ENCODE measurements at regions not wholly inside any gene's neighbourhood (a gene's known extent, or its start where the extent isn't known, plus 50 kb on each side); places are given as distances from the start of the nearest gene placed in this dataset.

DNA sequence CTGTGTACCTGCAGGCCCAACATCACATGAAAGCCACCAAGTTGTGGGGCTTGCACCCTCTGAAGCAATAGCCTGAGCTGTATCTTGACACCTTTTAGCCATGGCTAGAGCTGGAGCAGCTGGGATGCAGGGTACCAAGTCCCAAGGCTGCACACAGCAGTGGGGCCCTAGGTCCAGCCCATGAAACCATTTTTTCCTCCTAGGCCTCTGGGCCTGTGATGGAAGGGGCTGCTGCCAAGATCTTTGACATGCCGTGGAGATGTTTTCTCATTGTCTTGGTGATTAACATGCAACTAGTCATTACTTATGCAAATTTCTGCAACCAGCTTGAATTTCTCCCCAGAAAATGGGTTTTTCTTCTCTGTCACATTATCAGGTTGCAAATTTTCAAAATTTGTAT is 387.2 kb upstream of the RIOK2 start:
- TF ChIP-seq, protein P1, sequence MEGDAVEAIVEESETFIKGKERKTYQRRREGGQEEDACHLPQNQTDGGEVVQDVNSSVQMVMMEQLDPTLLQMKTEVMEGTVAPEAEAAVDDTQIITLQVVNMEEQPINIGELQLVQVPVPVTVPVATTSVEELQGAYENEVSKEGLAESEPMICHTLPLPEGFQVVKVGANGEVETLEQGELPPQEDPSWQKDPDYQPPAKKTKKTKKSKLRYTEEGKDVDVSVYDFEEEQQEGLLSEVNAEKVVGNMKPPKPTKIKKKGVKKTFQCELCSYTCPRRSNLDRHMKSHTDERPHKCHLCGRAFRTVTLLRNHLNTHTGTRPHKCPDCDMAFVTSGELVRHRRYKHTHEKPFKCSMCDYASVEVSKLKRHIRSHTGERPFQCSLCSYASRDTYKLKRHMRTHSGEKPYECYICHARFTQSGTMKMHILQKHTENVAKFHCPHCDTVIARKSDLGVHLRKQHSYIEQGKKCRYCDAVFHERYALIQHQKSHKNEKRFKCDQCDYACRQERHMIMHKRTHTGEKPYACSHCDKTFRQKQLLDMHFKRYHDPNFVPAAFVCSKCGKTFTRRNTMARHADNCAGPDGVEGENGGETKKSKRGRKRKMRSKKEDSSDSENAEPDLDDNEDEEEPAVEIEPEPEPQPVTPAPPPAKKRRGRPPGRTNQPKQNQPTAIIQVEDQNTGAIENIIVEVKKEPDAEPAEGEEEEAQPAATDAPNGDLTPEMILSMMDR (IDR thresholded peaks at IDR 0.05) = no peak
- no peak for TF ChIP-seq EZH2 (IDR thresholded peaks at IDR 0.05; ENCODE audit: borderline replicate concordance, insufficient read depth, low read depth, low read length, poor library complexity, severe bottlenecking)
